Esophagus squamous epithelium (tissue), 5 donors: ENCODE measurements at regions not wholly inside any gene's neighbourhood (a gene's known extent, or its start where the extent isn't known, plus 50 kb on each side); places are given as distances from the start of the nearest gene placed in this dataset.
"Not testable (repeated sequence)": the region's sequence is repeated elsewhere in the genome, so short reads cannot be mapped to it uniquely, and the experiment has no call there.

ENCODE experiments used
- DNase-seq: peaks from one replicate; lab custom pipeline; 2025; lab: John Stamatoyannopoulos, UW
- H3K27ac ChIP-seq, 4 donors: fragments of 200-600 bp; sonication (generic); one replicate each; pipeline ENCODE4 v1.5.1; 2016 to 2019; ENCODE audit warnings: mild to moderate bottlenecking in 1 of 4
- H3K27me3 ChIP-seq, 4 donors: fragments of 200-600 bp; sonication (generic); 1 replicate in 3 of 4; 2 replicates in 1 of 4; pipeline versions ENCODE4 v1.5.1 to v1.6.0; 2017 to 2021; ENCODE audit warnings: antibody characterized with exemption in 1 of 4
- H3K36me3 ChIP-seq, 3 donors: fragments of 200-600 bp; sonication (generic); one replicate each; pipeline ENCODE4 v1.5.1; 2016 to 2019
- H3K4me1 ChIP-seq, 3 donors: fragments of 200-600 bp; sonication (generic); one replicate each; pipeline ENCODE4 v1.5.1; 2017 to 2019
- H3K4me3 ChIP-seq, 4 donors: fragments of 200-600 bp; sonication (generic); 1 replicate in 3 of 4; 2 replicates in 1 of 4; pipeline ENCODE4 v1.5.1; 2016 to 2019; ENCODE audit warnings: mild to moderate bottlenecking in 2 of 4, moderate library complexity in 1 of 4
- H3K9me3 ChIP-seq, 3 donors: fragments of 200-600 bp; sonication (generic); one replicate each; pipeline ENCODE4 v1.5.1; 2016 to 2019
- CTCF ChIP-seq, 6 experiments: fragments of 450-650 bp in 4 of 6; fragments of 200-600 bp in 2 of 6; sonication (generic) in 2 of 6; IDR thresholded peaks; one replicate each; pipeline ENCODE4 v1.5.1; 2016 to 2019; ENCODE audit warnings: antibody characterized with exemption in 6 of 6, mild to moderate bottlenecking in 4 of 6, moderate library complexity in 4 of 6
- POLR2A ChIP-seq, 4 donors: fragments of 450-650 bp; IDR thresholded peaks; one replicate each; pipeline ENCODE4 v1.6.1; 2017; ENCODE audit warnings: antibody characterized with exemption in 4 of 4, mild to moderate bottlenecking in 4 of 4, moderate library complexity in 3 of 4
- WGBS, 2 donors: methylation state at CpG; one replicate each; pipeline ENCODE4 v1.1.5; 2018; 5-methylcytosine and 5-hydroxymethylcytosine counted together
- intact Hi-C: fragments of 100-400 bp; cut with DNase I; formaldehyde crosslinking; loops from one replicate; pipeline ENCODE4 v1.15.0; 2022
- donor health status: DM: yes; HTN: yes; CAD: no.

- no peak for TF ChIP-seq CTCF (IDR thresholded peaks at IDR 0.05)
- no peak for TF ChIP-seq POLR2A (IDR thresholded peaks at IDR 0.05)
- 48 to 49% methylated on average over 4 of the region's 4 CpGs for WGBS, 2 donors
- intact Hi-C loops, result no loop called here
Observed at GRCh38 chr12:105474672-105475071, 144.2 kb downstream of the C12orf75 start.

GRCh38 chr12:105476616-105477015, 146.1 kb downstream of the C12orf75 start:
- 26 to 45% methylated on average over 2 of the region's 2 CpGs for WGBS, 2 donors

More at GRCh38 chr12:105474672-105475071, 144.2 kb downstream of the C12orf75 start:
- Histone ChIP-seq H3K27me3 (no peaks in the 10 kb centered on the region), H3K9me3 (no peaks in the 10 kb centered on the region), H3K27ac (no peak overlapping the region), H3K4me3 (no peak overlapping the region), H3K36me3 (no peaks in the 10 kb centered on the region), H3K4me1 (no peaks in the 10 kb centered on the region)
- no peak for DNase-seq

GRCh38 chr12:105477873-105478272, 147.4 kb downstream of the C12orf75 start:
- 62 to 67% methylated on average over 6 of the region's 6 CpGs for WGBS, 2 donors
- Histone ChIP-seq H3K9me3 (no peaks in the 10 kb centered on the region), H3K4me1 (no peaks in the 10 kb centered on the region), H3K27me3 (no peaks in the 10 kb centered on the region), H3K36me3 (no peaks in the 10 kb centered on the region), H3K4me3 (no peak overlapping the region), H3K27ac (peak overlapping the region in 1 of 4 donors; percentile 13)
- no peak for DNase-seq
- TF ChIP-seq POLR2A (IDR thresholded peaks at IDR 0.05), result no peak
- TF ChIP-seq CTCF (IDR thresholded peaks at IDR 0.05), result no peak
- intact Hi-C loops, result no loop called here

More at GRCh38 chr12:105476616-105477015, 146.1 kb downstream of the C12orf75 start:
- Histone ChIP-seq H3K9me3 (no peaks in the 10 kb centered on the region), H3K36me3 (no peaks in the 10 kb centered on the region), H3K4me3 (no peak overlapping the region), H3K4me1 (no peaks in the 10 kb centered on the region), H3K27me3 (no peaks in the 10 kb centered on the region), H3K27ac (no peak overlapping the region)
- intact Hi-C loops, result no loop called here
- TF ChIP-seq CTCF (IDR thresholded peaks at IDR 0.05) (no peak), POLR2A (IDR thresholded peaks at IDR 0.05) (no peak)
- no peak for DNase-seq

- H3K4me1 ChIP-seq, H3K36me3 ChIP-seq, H3K27me3 ChIP-seq, intact Hi-C loops, DNase-seq, H3K9me3 ChIP-seq, H3K27ac ChIP-seq, H3K4me3 ChIP-seq: not testable (repeated sequence)
- WGBS, 2 donors, result 84 to 90% methylated on average over 8 to 9 of the region's 9 CpGs
Observed at GRCh38 chr12:105478788-105479187, 148.3 kb downstream of the C12orf75 start.

GRCh38 chr12:105479710-105480109, 149.2 kb downstream of the C12orf75 start:
- H3K27me3 ChIP-seq, result no peaks in the 10 kb centered on the region
- H3K9me3 ChIP-seq, result no peaks in the 10 kb centered on the region
- TF ChIP-seq POLR2A (IDR thresholded peaks at IDR 0.05) (no peak), CTCF (IDR thresholded peaks at IDR 0.05) (no peak)
- no peak for DNase-seq
- H3K27ac ChIP-seq, result no peak overlapping the region
- no peak overlapping the region for H3K4me3 ChIP-seq
- no peaks in the 10 kb centered on the region for H3K4me1 ChIP-seq
- 74 to 78% methylated on average over 1 of the region's 1 CpG for WGBS, 2 donors
- H3K36me3 ChIP-seq, result no peaks in the 10 kb centered on the region
- intact Hi-C loops, result no loop called here

- TF ChIP-seq POLR2A (IDR thresholded peaks at IDR 0.05) (no peak), CTCF (IDR thresholded peaks at IDR 0.05) (no peak)
- Histone ChIP-seq H3K4me3 (no peak overlapping the region), H3K9me3 (no peaks in the 10 kb centered on the region), H3K27ac (no peak overlapping the region), H3K4me1 (no peaks in the 10 kb centered on the region), H3K27me3 (no peaks in the 10 kb centered on the region), H3K36me3 (no peaks in the 10 kb centered on the region)
- DNase-seq, result no peak
- WGBS, 2 donors, result 80 to 87% methylated on average over 2 of the region's 2 CpGs
- intact Hi-C loops, result no loop called here
Observed at GRCh38 chr12:105480162-105480561, 149.7 kb downstream of the C12orf75 start.
